Adrenal gland (tissue), 9 donors: ENCODE measurements at regions not wholly inside any gene's neighbourhood (a gene's known extent, or its start where the extent isn't known, plus 50 kb on each side); places are given as distances from the start of the nearest gene placed in this dataset.
A peak's percentile ranks its signal among the peaks of the same experiment; 100 is the strongest.
"Not testable (repeated sequence)": the region's sequence is repeated elsewhere in the genome, so short reads cannot be mapped to it uniquely, and the experiment has no call there.

Source experiments
- DNase-seq, 7 donors: peaks; one replicate each; pipeline ENCODE4 v3.0.0-alpha.2; 2019 to 2020
- H3K27ac ChIP-seq, 5 donors: fragments of 200-600 bp; sonication (generic) in 4 of 5; 1 replicate in 3 of 5; 2 replicates in 2 of 5; pipeline versions ENCODE4 v1.5.1 to v1.8.0; 2016 to 2020; ENCODE audit warnings: mild to moderate bottlenecking in 1 of 5
- H3K27me3 ChIP-seq: fragments of 200-600 bp; 2 replicates; pipeline ENCODE4 v1.8.0; 2021
- H3K36me3 ChIP-seq, 2 donors: fragments of 200-600 bp; replicated peaks in 1 of 2; 1 replicate in 1 of 2; 2 replicates in 1 of 2; pipeline versions ENCODE4 v1.5.1 to v1.8.0; 2018 to 2022
- H3K4me1 ChIP-seq, 2 donors: fragments of 200-600 bp; replicated peaks in 1 of 2; 1 replicate in 1 of 2; 2 replicates in 1 of 2; pipeline versions ENCODE4 v1.5.1 to v1.8.0; 2018 to 2021
- H3K4me3 ChIP-seq, 4 donors: fragments of 200-600 bp; sonication (generic) in 3 of 4; one replicate each; pipeline ENCODE4 v1.5.1; 2016 to 2018
- H3K9me3 ChIP-seq, 3 donors: fragments of 200-600 bp; sonication (generic) in 1 of 3; replicated peaks in 1 of 3; 1 replicate in 2 of 3; 2 replicates in 1 of 3; pipeline versions ENCODE4 v1.5.1 to v1.8.0; 2016 to 2021
- POLR2A ChIP-seq, 2 donors: fragments of 450-650 bp; IDR thresholded peaks; one replicate each; pipeline ENCODE4 v1.6.1; 2017; ENCODE audit warnings: antibody characterized with exemption in 2 of 2, mild to moderate bottlenecking in 2 of 2, moderate library complexity in 1 of 2
- whole genome bisulfite sequencing, 4 donors: extraction: QIAGEN DNeasy Blood & Tissue Kit in 2 of 4; methylation state at CpG; one replicate each; pipeline versions ENCODE4 v1.1.5 to v1.1.7; 2013 to 2017; 5-methylcytosine and 5-hydroxymethylcytosine counted together
- intact Hi-C, 2 donors: fragments of 100-400 bp; cut with DNase I; formaldehyde crosslinking; loops; one replicate each; pipeline versions ENCODE4 v1.14.1 to v1.15.0; 2022 to 2023
- TF ChIP-seq, protein P1 (sequence below), 6 experiments: fragments of 450-650 bp in 4 of 6; fragments of 200-600 bp in 2 of 6; sonication (generic) in 1 of 6; IDR thresholded peaks; 1 replicate in 5 of 6; 2 replicates in 1 of 6; pipeline versions ENCODE4 v1.5.1 to v1.8.0; 2016 to 2021; ENCODE audit warnings: antibody characterized with exemption in 6 of 6, mild to moderate bottlenecking in 2 of 6, moderate library complexity in 1 of 6
- donor health status: healthy with polysubstance abuse.
- donor health status: Bipolar disorder and iron deficiency.
- donor health status: DM: yes; HTN: yes; CAD: no.
- donor health status: DM: no; HTN: no; CAD: no.
- donor health status: DM: no; HTN: no; CAD: no.

DNA sequence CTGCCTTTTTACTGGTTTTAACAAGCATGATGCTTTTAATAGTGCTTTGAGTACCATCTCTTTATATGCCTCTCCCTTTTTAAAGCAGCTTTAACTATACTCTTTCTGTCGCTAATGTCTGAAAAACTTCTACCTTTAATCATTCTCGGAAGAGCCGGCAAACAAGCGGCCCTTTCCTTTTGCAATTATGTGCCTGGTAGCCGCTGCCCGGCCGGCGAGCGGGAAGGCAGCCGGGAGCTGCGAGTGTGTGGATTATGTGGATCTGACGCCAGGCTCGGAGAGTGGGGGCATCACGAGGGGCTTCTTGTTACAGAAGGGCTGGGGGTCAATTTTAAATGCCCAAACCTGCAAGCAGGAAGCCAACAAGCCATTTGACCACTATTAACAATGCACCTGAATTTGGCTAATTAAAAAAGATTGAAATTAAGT, 120.9 kb downstream of the BUB3 start:
- TF ChIP-seq, protein P1, sequence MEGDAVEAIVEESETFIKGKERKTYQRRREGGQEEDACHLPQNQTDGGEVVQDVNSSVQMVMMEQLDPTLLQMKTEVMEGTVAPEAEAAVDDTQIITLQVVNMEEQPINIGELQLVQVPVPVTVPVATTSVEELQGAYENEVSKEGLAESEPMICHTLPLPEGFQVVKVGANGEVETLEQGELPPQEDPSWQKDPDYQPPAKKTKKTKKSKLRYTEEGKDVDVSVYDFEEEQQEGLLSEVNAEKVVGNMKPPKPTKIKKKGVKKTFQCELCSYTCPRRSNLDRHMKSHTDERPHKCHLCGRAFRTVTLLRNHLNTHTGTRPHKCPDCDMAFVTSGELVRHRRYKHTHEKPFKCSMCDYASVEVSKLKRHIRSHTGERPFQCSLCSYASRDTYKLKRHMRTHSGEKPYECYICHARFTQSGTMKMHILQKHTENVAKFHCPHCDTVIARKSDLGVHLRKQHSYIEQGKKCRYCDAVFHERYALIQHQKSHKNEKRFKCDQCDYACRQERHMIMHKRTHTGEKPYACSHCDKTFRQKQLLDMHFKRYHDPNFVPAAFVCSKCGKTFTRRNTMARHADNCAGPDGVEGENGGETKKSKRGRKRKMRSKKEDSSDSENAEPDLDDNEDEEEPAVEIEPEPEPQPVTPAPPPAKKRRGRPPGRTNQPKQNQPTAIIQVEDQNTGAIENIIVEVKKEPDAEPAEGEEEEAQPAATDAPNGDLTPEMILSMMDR (IDR thresholded peaks at IDR 0.05) = no peak
- TF ChIP-seq POLR2A (IDR thresholded peaks at IDR 0.05) = no peak
- DNase-seq = no peak
- Histone ChIP-seq H3K4me3 (no peak overlapping the region), H3K36me3 (no peaks in the 10 kb centered on the region), H3K4me1 (no peaks in the 10 kb centered on the region), H3K27ac (no peak overlapping the region), H3K27me3 (peaks cover 5% of the 10 kb centered on the region), H3K9me3 (no peaks in the 10 kb centered on the region)
- WGBS, 4 donors = 12 to 23% (median 16%) methylated on average over 11 to 14 of the region's 14 CpGs
- intact Hi-C loops = no loop called here

DNA sequence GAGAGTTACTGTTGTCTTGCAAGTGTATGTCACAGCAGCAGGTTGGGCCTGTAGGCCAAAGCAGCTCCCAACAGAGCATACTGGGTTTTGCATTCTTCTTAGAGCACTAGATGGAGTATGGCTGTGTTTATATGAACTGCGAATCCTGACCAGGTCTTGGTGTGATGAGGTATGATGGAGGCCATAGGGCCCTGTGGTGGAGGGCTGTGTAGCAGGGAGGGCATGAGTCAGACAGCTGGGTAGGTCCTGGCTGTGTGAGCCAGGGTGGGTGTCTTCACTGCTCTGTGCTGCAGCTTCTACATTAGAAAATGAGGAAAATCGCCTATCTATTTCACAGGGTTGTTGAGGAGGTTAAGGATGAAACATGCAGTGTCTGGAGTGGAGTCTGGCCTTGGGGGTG, 124.2 kb downstream of the BUB3 start:
- 91 to 100% (median 96%) methylated on average over 2 of the region's 2 CpGs for WGBS, 4 donors

DNA sequence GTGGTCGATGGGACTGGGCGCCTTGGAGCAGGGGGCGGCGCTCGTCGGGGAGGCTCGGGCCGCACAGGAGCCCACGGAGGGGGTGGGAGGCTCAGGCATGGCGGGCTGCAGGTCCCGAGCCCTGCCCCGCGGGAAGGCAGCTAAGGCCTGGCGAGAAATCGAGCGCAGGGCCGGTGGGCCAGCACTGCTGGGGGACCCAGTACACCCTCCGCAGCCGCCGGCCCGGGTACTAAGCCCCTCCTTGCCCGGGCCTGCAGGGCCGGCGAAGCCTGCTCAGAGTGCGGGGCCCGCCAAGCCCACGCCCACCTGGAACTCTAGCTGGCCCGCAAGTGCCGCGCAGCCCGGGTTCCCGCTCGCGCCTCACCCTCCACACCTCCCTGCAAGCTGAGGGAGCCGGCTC, 129.2 kb downstream of the BUB3 start:
- DNase-seq, H3K4me3 ChIP-seq, H3K27ac ChIP-seq, H3K9me3 ChIP-seq, H3K36me3 ChIP-seq, H3K4me1 ChIP-seq, H3K27me3 ChIP-seq, intact Hi-C loops: not testable (repeated sequence)
- WGBS, 4 donors = 92 to 99% (median 97%) methylated on average over 6 to 35 of the region's 35 CpGs

More for the DNA sequence above, 124.2 kb downstream of the BUB3 start:
- no peak overlapping the region for H3K4me3 ChIP-seq
- no peaks in the 10 kb centered on the region for H3K4me1 ChIP-seq
- no peak overlapping the region for H3K27ac ChIP-seq
- H3K36me3 ChIP-seq = no peaks in the 10 kb centered on the region
- intact Hi-C loops = no loop called here
- H3K27me3 ChIP-seq = peaks cover 5% of the 10 kb centered on the region
- no peaks in the 10 kb centered on the region for H3K9me3 ChIP-seq
- DNase-seq = no peak
- TF ChIP-seq, protein P1 (IDR thresholded peaks at IDR 0.05) = no peak
- TF ChIP-seq POLR2A (IDR thresholded peaks at IDR 0.05) = no peak

DNA sequence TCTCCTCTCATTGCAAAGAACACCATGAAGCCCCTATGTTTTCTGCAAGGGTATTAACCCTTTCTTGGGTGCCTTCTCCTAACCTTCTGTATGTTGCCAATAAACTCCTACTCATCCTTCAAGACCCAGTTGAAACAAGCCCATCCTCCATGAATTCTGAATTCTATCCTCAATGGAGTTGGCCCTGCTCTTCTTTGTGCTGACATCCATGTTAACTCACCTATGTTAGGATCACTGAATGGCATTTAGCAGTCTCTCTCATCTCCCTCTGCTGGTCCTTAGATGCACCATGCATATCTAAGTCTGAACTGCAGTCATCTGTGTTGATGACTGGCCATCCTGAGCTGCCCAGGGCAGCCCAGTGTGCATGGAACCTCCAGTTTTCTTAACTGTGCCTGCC, 129.8 kb downstream of the BUB3 start:
- no peak for DNase-seq
- Histone ChIP-seq H3K4me3 (no peak overlapping the region), H3K27ac (no peak overlapping the region), H3K4me1 (no peaks in the 10 kb centered on the region), H3K36me3 (no peaks in the 10 kb centered on the region), H3K27me3 (no peaks in the 10 kb centered on the region), H3K9me3 (no peaks in the 10 kb centered on the region)
- intact Hi-C loops = no loop called here
- TF ChIP-seq POLR2A (IDR thresholded peaks at IDR 0.05) = no peak
- TF ChIP-seq, protein P1 (IDR thresholded peaks at IDR 0.05) = no peak

DNA sequence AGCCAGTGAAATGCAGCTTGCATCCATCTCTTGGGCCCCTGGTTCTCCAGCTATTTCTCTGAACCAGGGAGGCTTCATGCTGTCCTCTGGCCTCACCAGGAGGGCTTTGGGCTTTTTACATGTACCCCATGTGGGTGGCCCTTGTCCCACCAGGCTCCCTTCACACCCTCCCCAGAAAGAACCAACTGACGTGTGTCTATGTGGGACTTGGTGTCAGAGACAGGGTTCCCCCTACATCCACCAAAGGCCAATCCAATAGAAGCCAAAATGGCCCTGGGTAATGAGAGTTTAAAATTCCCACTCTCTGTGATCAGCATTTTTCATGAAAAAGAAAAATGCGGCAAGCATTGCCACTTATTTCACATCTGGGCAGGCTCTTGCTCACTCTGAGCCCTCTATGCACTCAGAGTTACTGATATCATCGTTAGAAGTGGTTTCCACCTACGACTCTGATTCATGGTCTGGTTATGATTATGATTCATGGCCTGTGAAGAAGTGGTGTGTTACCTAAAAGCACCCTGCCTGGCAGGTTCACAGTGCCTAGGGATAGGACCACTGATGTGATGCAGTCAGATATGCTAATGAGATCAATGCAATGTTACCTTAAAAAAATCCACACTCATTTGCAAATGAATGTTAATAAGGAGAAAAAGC, 133.5 kb downstream of the BUB3 start:
- Histone ChIP-seq H3K4me3 (no peak overlapping the region), H3K27me3 (no peaks in the 10 kb centered on the region), H3K27ac (no peak overlapping the region), H3K36me3 (no peaks in the 10 kb centered on the region), H3K9me3 (no peaks in the 10 kb centered on the region), H3K4me1 (no peaks in the 10 kb centered on the region)
- TF ChIP-seq, protein P1 (IDR thresholded peaks at IDR 0.05) = no peak
- TF ChIP-seq POLR2A (IDR thresholded peaks at IDR 0.05) = no peak
- peak in 1 of 7 donors; percentile 58 for DNase-seq
- 69 to 85% (median 81%) methylated on average over 4 of the region's 4 CpGs for WGBS, 4 donors
- intact Hi-C loops = no loop called here
